ENCODE measurements at regions not wholly inside any gene's neighbourhood (a gene's known extent, or its start where the extent isn't known, plus 50 kb on each side); places are given as distances from the start of the nearest gene placed in this dataset.
A peak's percentile ranks its signal among the peaks of the same experiment; 100 is the strongest.

DNA sequence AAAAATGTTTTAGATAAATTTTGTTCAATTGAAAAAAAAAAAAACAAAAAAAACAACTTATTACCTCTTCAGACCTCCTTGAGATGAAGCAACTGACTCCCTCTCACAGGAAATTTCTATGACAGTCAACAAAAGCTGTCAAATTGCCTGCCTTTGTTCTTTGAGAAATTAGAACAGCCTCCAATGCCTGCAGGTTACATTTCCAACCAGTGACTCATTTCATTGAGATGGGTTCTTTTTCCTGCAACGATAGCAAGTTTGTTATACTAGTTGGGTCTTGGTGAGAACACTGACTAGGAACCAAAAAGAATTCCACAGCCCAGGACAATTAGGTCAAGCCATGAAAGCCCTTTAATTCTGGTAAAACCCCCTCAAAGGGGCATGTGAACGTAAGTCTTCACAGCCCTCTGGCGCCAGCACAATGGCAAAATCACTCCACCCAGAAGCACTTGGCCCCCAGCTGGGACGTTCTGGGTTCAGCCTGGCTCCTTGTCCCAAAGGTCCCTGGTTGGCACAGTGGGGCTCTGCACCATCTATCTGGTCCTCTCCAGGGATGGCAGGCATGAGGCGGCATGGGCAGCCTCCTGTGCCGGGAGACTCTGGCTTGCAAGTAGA, 87.0 kb downstream of the SPP2 start:
- FAIRE-seq (no peak), DNase-seq (no peak)
- Histone ChIP-seq H3K4me1 (ENCODE audit: control insufficient read depth in 3 of 3, insufficient read depth in 2 of 3, low read depth in 1 of 3, low read length in 2 of 3) (peaks cover 0 to 2% (median 0%) of the 10 kb centered on the region in 3 donors), H3K4me3 (ENCODE audit: low read depth in 1 of 3, low read length in 3 of 3) (no peak overlapping the region), H3K9me3 (ENCODE audit: control insufficient read depth in 2 of 2, insufficient read depth in 1 of 2, low read depth in 1 of 2, low read length in 1 of 2) (peaks cover 0 to 5% of the 10 kb centered on the region in 2 donors), H3K36me3 (ENCODE audit: control insufficient read depth in 3 of 3, insufficient read depth in 2 of 3, low read depth in 1 of 3, low read length in 3 of 3) (no peaks in the 10 kb centered on the region), H3K27me3 (ENCODE audit: control insufficient read depth in 3 of 3, insufficient read depth in 3 of 3, low read length in 3 of 3) (no peaks in the 10 kb centered on the region), H3K27ac (ENCODE audit: low read depth in 1 of 3, low read length in 2 of 3) (no peak overlapping the region)
- WGBS, 3 donors: 78 to 83% (median 81%) methylated on average over 6 of the region's 6 CpGs

DNA sequence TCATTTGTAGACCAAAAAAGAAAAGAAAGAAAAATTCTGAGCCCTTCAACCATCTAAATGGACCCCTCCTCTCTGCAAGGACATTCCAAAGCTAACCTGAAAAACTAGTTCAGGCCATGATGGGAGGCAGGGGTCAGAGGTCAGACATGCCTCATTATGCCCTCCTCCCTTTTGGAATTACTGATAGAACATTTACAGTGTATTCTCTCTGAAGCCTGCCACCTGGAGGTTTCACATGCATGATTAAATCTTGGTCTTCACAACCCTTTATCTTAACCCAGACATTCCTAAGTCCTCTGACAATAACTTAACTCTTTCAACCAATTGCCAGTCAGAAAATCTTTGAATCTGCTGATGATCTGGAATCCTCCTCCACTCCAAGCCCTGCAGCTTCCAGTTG, 86.0 kb downstream of the SPP2 start:
- DNase-seq (peak in 1 of 2 donors; percentile 31), FAIRE-seq (no peak)
- Histone ChIP-seq H3K4me1 (ENCODE audit: control insufficient read depth in 3 of 3, insufficient read depth in 2 of 3, low read depth in 1 of 3, low read length in 2 of 3) (peaks cover 0 to 2% (median 0%) of the 10 kb centered on the region in 3 donors), H3K36me3 (ENCODE audit: control insufficient read depth in 3 of 3, insufficient read depth in 2 of 3, low read depth in 1 of 3, low read length in 3 of 3) (no peaks in the 10 kb centered on the region), H3K27me3 (ENCODE audit: control insufficient read depth in 3 of 3, insufficient read depth in 3 of 3, low read length in 3 of 3) (no peaks in the 10 kb centered on the region), H3K27ac (ENCODE audit: low read depth in 1 of 3, low read length in 2 of 3) (no peak overlapping the region), H3K4me3 (ENCODE audit: low read depth in 1 of 3, low read length in 3 of 3) (no peak overlapping the region), H3K9me3 (ENCODE audit: control insufficient read depth in 2 of 2, insufficient read depth in 1 of 2, low read depth in 1 of 2, low read length in 1 of 2) (peaks cover 0 to 5% of the 10 kb centered on the region in 2 donors)

DNA sequence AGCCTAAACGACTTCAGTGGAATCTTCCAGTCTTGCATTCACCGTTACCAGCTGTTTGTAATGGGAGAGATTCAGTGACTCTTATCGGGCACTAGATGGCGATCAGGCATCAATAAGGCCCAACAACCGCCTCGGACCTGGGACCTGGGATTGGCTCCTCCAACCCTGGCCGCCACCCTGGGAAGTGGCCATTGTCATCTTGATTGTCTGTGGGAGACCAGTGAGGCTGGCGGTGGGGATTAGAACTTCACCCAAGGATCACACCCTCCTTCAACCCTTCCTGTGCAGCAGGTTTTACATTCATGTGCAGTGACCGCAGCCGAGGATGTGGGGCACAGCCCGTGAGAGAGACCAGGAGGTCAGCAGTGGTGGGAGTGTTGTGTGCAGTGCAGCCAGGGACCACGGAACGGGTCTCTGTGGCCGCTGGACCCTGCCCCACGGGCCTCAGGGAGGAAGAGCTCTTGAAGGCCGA, 85.3 kb downstream of the SPP2 start:
- WGBS, 3 donors: 34 to 40% (median 35%) methylated on average over 16 of the region's 16 CpGs
- Histone ChIP-seq H3K27ac (ENCODE audit: low read depth in 1 of 3, low read length in 2 of 3) (no peak overlapping the region), H3K36me3 (ENCODE audit: control insufficient read depth in 3 of 3, insufficient read depth in 2 of 3, low read depth in 1 of 3, low read length in 3 of 3) (no peaks in the 10 kb centered on the region), H3K27me3 (ENCODE audit: control insufficient read depth in 3 of 3, insufficient read depth in 3 of 3, low read length in 3 of 3) (no peaks in the 10 kb centered on the region), H3K4me3 (ENCODE audit: low read depth in 1 of 3, low read length in 3 of 3) (no peak overlapping the region), H3K4me1 (ENCODE audit: control insufficient read depth in 3 of 3, insufficient read depth in 2 of 3, low read depth in 1 of 3, low read length in 2 of 3) (peaks cover 0 to 2% (median 0%) of the 10 kb centered on the region in 3 donors), H3K9me3 (ENCODE audit: control insufficient read depth in 2 of 2, insufficient read depth in 1 of 2, low read depth in 1 of 2, low read length in 1 of 2) (peaks cover 0 to 5% of the 10 kb centered on the region in 2 donors)
- no peak for FAIRE-seq
- DNase-seq: peak; percentile 69 to 75

DNA sequence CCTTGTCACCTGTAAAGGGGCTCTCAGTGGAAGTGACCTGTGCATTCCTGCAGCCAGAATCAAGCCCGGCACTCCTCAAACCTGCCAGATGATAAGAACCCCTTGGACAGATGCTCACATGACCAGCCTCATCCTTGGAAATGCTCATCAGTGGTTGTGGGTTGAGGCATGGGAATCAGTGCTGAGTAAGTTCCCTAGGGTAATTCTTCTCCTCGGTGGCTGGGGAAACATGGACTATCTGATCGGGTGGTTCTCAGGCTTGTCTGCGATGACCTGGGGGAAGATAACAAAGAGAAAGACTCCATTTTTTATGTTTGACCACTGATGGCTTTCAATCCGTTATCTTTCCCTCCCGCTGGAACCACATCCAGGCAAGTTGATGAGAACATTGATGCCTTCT, 84.0 kb downstream of the SPP2 start:
- no peak overlapping the region for H3K4me3 ChIP-seq (ENCODE audit: low read depth in 1 of 3, low read length in 3 of 3)
- no peaks in the 10 kb centered on the region for H3K36me3 ChIP-seq (ENCODE audit: control insufficient read depth in 3 of 3, insufficient read depth in 2 of 3, low read depth in 1 of 3, low read length in 3 of 3)
- H3K27ac ChIP-seq (ENCODE audit: low read depth in 1 of 3, low read length in 2 of 3): no peak overlapping the region
- DNase-seq: no peak
- H3K9me3 ChIP-seq (ENCODE audit: control insufficient read depth in 2 of 2, insufficient read depth in 1 of 2, low read depth in 1 of 2, low read length in 1 of 2): peaks cover 0 to under 1% of the 10 kb centered on the region in 2 donors
- H3K27me3 ChIP-seq (ENCODE audit: control insufficient read depth in 3 of 3, insufficient read depth in 3 of 3, low read length in 3 of 3): no peaks in the 10 kb centered on the region
- H3K4me1 ChIP-seq (ENCODE audit: control insufficient read depth in 3 of 3, insufficient read depth in 2 of 3, low read depth in 1 of 3, low read length in 2 of 3): peaks cover 0 to 2% (median 0%) of the 10 kb centered on the region in 3 donors
- 74 to 89% (median 81%) methylated on average over 6 of the region's 6 CpGs for WGBS, 3 donors
- FAIRE-seq: no peak

DNA sequence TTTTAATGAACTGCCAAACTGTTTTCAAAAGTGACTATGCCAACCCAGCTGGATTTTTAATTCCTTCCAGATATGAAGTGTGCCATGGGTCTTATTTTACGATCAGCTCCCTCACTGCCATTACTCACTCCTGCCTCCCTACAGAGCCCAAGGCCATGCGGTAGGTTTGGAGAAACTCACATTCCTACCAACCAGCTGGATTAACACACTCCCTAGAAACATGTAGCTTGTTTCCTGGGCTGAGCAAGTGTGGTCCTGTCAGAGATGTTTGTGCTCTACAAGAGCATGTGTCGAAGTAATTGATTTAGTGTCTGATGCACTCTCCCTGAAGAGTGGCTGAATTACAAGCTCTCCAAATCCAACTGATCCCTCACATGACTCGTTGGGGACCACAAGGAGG, 82.5 kb downstream of the SPP2 start:
- Histone ChIP-seq H3K4me3 (ENCODE audit: low read depth in 1 of 3, low read length in 3 of 3) (no peak overlapping the region), H3K27ac (ENCODE audit: low read depth in 1 of 3, low read length in 2 of 3) (no peak overlapping the region), H3K36me3 (ENCODE audit: control insufficient read depth in 3 of 3, insufficient read depth in 2 of 3, low read depth in 1 of 3, low read length in 3 of 3) (no peaks in the 10 kb centered on the region), H3K9me3 (ENCODE audit: control insufficient read depth in 2 of 2, insufficient read depth in 1 of 2, low read depth in 1 of 2, low read length in 1 of 2) (no peaks in the 10 kb centered on the region), H3K27me3 (ENCODE audit: control insufficient read depth in 3 of 3, insufficient read depth in 3 of 3, low read length in 3 of 3) (no peaks in the 10 kb centered on the region), H3K4me1 (ENCODE audit: control insufficient read depth in 3 of 3, insufficient read depth in 2 of 3, low read depth in 1 of 3, low read length in 2 of 3) (peaks cover 0 to 2% (median 0%) of the 10 kb centered on the region in 3 donors)
- 70 to 75% (median 72%) methylated on average over 4 of the region's 4 CpGs for WGBS, 3 donors
- FAIRE-seq (no peak), DNase-seq (no peak)

DNA sequence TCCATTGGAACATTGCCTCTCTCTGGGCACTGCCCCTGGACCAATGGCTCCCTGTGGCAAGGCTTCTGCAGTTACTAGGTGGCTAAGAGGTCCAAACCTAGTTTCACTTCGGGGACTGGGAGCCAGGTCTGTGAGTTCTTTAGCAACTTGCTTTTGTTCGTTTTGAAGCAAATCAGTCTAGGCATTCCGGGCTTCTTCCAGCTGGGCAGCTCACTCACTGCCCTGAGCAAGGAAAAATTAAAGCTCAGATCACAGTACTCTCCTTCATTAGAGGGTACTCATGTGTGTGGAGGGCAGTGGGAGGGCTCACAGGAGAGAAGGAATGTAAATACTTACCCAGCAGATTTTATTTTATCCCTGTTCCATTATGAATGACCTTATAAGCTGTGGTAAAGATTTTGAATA, 80.3 kb downstream of the SPP2 start:
- H3K27me3 ChIP-seq (ENCODE audit: control insufficient read depth in 3 of 3, insufficient read depth in 3 of 3, low read length in 3 of 3): no peaks in the 10 kb centered on the region
- no peaks in the 10 kb centered on the region for H3K36me3 ChIP-seq (ENCODE audit: control insufficient read depth in 3 of 3, insufficient read depth in 2 of 3, low read depth in 1 of 3, low read length in 3 of 3)
- no peaks in the 10 kb centered on the region for H3K9me3 ChIP-seq (ENCODE audit: control insufficient read depth in 2 of 2, insufficient read depth in 1 of 2, low read depth in 1 of 2, low read length in 1 of 2)
- no peak for DNase-seq
- 62 to 74% (median 73%) methylated on average over 3 of the region's 3 CpGs for WGBS, 3 donors
- peaks cover 0 to 1% (median 0%) of the 10 kb centered on the region in 3 donors for H3K4me1 ChIP-seq (ENCODE audit: control insufficient read depth in 3 of 3, insufficient read depth in 2 of 3, low read depth in 1 of 3, low read length in 2 of 3)
- no peak for FAIRE-seq
- no peak overlapping the region for H3K27ac ChIP-seq (ENCODE audit: low read depth in 1 of 3, low read length in 2 of 3)
- no peak overlapping the region for H3K4me3 ChIP-seq (ENCODE audit: low read depth in 1 of 3, low read length in 3 of 3)

DNA sequence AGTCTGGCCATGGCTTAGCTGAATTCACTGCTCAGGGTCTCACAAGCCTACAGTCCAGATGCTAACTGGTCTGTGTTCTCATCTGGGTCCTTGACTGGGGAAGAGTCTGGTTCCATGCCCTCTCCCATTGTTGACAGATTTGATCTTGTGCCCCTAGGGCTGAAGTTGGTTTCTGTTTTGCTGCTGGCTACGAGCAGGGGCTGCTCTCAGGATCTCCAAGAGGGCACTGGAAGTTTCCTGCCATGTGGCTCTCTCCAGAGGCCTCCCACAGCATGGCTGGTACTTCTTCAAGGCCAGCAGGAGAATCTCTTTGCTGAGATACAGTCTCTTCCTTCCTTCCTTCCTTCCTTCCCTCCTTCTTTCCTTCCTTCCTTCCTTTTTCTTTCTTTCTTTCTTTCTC, 78.1 kb downstream of the SPP2 start:
- Histone ChIP-seq H3K4me3 (ENCODE audit: low read depth in 1 of 3, low read length in 3 of 3) (no peak overlapping the region), H3K9me3 (ENCODE audit: control insufficient read depth in 2 of 2, insufficient read depth in 1 of 2, low read depth in 1 of 2, low read length in 1 of 2) (no peaks in the 10 kb centered on the region), H3K36me3 (ENCODE audit: control insufficient read depth in 3 of 3, insufficient read depth in 2 of 3, low read depth in 1 of 3, low read length in 3 of 3) (no peaks in the 10 kb centered on the region), H3K27me3 (ENCODE audit: control insufficient read depth in 3 of 3, insufficient read depth in 3 of 3, low read length in 3 of 3) (peaks cover 0 to 4% (median 0%) of the 10 kb centered on the region in 3 donors), H3K4me1 (ENCODE audit: control insufficient read depth in 3 of 3, insufficient read depth in 2 of 3, low read depth in 1 of 3, low read length in 2 of 3) (no peaks in the 10 kb centered on the region), H3K27ac (ENCODE audit: low read depth in 1 of 3, low read length in 2 of 3) (no peak overlapping the region)
- FAIRE-seq (no peak), DNase-seq (no peak)
- 38 to 55% (median 50%) methylated on average over 1 of the region's 1 CpG for WGBS, 3 donors
